Upper lobe of right lung (tissue), 1 donor: ENCODE measurements at regions not wholly inside any gene's neighbourhood (a gene's known extent, or its start where the extent isn't known, plus 50 kb on each side); places are given as distances from the start of the nearest gene placed in this dataset.
A peak's percentile ranks its signal among the peaks of the same experiment; 100 is the strongest.
"Not testable (repeated sequence)": the region's sequence is repeated elsewhere in the genome, so short reads cannot be mapped to it uniquely, and the experiment has no call there.

ENCODE experiments used
- ATAC-seq: fragments of 200-7000 bp; cut with Tn5 transposase; one replicate; pipeline ENCODE4 v1.9.1; 2020; ENCODE audit warnings: mild to moderate bottlenecking, moderate library complexity
- DNase-seq: peaks from one replicate; pipeline ENCODE4 v3.0.0-alpha.2; 2020
- H3K27ac ChIP-seq: fragments of 200-600 bp; one replicate; pipeline ENCODE4 v1.8.0; 2022
- H3K27me3 ChIP-seq: fragments of 200-600 bp; one replicate; pipeline ENCODE4 v1.8.0; 2022; ENCODE audit warnings: mild to moderate bottlenecking
- H3K36me3 ChIP-seq: fragments of 200-600 bp; one replicate; pipeline ENCODE4 v1.8.0; 2022
- H3K4me1 ChIP-seq: fragments of 200-600 bp; one replicate; pipeline ENCODE4 v1.8.0; 2022
- H3K4me3 ChIP-seq: fragments of 200-600 bp; one replicate; pipeline ENCODE4 v1.8.0; 2022; ENCODE audit warnings: mild to moderate bottlenecking
- H3K9me3 ChIP-seq: fragments of 200-600 bp; one replicate; pipeline ENCODE4 v1.8.0; 2022
- intact Hi-C: fragments of 100-400 bp; cut with DNase I; formaldehyde crosslinking; loops from one replicate; pipeline ENCODE4 v1.11.0; 2022
- TF ChIP-seq, protein P1 (sequence below): fragments of 200-600 bp; IDR thresholded peaks from one replicate; pipeline ENCODE4 v1.8.0; 2022; ENCODE audit warnings: antibody characterized with exemption
- donor health status: DM: no; HTN: yes; CAD: no; lungs with severe emphysema.

DNA sequence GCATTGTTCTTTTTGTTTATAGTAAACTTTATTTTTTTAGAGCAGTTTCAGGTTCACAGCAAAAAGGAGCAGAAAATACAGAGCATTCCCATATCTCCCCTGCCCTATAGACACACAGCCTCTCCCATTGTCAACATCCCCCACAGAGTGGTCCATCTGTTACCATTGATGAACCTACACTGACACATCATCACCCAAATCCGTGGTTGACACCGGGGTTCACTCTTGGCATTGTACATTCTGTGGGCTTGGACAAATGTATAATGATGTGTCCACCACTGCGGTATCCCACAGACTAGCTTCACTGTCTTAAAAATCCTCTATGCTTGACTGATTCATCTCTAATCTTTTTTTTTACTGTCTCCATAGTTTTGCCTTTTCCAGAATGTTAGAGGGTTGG is 120.7 kb upstream of the SPATA31C2 start:
- no peak overlapping the region for H3K27ac ChIP-seq
- H3K27me3 ChIP-seq: no peaks in the 10 kb centered on the region
- peaks cover 12% of the 10 kb centered on the region for H3K4me1 ChIP-seq
- intact Hi-C loops: no loop called here
- H3K36me3 ChIP-seq: no peaks in the 10 kb centered on the region
- no peaks in the 10 kb centered on the region for H3K9me3 ChIP-seq
- H3K4me3 ChIP-seq: no peak overlapping the region
- ATAC-seq (no peak), DNase-seq (no peak)
- TF ChIP-seq, protein P1, sequence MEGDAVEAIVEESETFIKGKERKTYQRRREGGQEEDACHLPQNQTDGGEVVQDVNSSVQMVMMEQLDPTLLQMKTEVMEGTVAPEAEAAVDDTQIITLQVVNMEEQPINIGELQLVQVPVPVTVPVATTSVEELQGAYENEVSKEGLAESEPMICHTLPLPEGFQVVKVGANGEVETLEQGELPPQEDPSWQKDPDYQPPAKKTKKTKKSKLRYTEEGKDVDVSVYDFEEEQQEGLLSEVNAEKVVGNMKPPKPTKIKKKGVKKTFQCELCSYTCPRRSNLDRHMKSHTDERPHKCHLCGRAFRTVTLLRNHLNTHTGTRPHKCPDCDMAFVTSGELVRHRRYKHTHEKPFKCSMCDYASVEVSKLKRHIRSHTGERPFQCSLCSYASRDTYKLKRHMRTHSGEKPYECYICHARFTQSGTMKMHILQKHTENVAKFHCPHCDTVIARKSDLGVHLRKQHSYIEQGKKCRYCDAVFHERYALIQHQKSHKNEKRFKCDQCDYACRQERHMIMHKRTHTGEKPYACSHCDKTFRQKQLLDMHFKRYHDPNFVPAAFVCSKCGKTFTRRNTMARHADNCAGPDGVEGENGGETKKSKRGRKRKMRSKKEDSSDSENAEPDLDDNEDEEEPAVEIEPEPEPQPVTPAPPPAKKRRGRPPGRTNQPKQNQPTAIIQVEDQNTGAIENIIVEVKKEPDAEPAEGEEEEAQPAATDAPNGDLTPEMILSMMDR: no peak

DNA sequence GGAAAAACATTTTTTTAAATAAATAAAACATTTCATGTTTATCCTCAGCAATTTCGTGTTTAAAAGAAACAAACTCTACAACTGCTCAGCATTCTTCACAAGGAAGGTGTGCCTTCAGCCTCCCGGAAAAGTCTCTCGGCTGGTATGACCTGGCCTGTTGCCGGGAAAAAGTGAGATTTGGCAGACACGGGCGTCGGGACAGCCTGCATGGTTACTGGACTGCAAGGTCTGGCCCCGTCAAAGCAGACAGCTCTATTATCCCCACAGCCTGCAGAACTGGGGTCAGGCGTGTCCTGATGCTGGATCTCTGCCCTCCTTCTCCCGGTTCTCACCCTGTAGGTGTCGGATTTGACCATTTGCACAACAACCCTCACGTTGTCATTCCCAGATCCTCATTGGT is 120.3 kb upstream of the SPATA31C2 start:
- intact Hi-C loops: no loop called here
- Histone ChIP-seq H3K36me3 (no peaks in the 10 kb centered on the region), H3K4me3 (no peak overlapping the region), H3K9me3 (no peaks in the 10 kb centered on the region), H3K27ac (no peak overlapping the region), H3K4me1 (peaks cover 12% of the 10 kb centered on the region), H3K27me3 (no peaks in the 10 kb centered on the region)
- TF ChIP-seq, protein P1: no peak
- ATAC-seq (peak; percentile 47), DNase-seq (no peak)

DNA sequence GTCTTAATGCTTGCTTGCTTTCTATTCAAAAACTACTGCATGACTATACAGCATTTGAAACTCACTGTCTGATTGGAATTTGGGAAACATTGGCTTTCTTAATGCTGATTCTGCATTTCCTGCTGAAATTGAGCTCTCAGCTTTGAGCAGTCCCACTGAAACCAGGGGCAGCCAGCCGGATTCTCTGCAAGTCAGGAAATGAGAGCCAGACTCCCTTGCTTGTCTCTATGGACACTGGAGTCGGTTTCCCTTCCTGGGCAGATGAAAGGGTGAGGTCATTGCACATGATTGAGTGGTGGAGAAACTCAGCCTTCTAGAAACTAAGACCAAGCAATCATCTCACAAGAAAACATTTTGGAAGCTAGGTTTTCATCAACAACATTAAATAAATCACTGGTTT is 119.7 kb upstream of the SPATA31C2 start:
- intact Hi-C loops: no loop called here
- Histone ChIP-seq H3K9me3 (no peaks in the 10 kb centered on the region), H3K4me3 (no peak overlapping the region), H3K36me3 (no peaks in the 10 kb centered on the region), H3K27me3 (no peaks in the 10 kb centered on the region), H3K27ac (no peak overlapping the region), H3K4me1 (peaks cover 12% of the 10 kb centered on the region)
- ATAC-seq (peak; percentile 82), DNase-seq (no peak)
- TF ChIP-seq, protein P1: no peak

DNA sequence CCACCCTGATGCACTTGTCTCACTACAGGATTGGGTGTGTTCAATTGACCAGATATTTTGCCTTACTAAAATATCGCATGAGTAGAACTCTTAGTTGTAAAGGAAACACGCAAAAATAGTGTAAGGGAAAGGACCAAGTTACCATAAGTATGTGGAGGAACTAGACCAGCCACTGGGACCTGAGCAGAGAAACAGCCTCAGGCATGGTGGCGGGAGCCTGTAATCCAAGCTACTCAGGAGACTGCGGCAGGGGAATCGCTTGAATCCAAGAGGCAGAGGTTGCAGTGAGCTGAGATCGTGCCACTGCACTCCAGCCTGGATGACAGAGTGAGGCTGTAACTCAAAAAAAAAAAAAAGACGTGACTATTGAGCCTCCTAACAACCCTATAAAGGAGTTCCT is 117.9 kb upstream of the SPATA31C2 start:
- no peaks in the 10 kb centered on the region for H3K9me3 ChIP-seq

DNA sequence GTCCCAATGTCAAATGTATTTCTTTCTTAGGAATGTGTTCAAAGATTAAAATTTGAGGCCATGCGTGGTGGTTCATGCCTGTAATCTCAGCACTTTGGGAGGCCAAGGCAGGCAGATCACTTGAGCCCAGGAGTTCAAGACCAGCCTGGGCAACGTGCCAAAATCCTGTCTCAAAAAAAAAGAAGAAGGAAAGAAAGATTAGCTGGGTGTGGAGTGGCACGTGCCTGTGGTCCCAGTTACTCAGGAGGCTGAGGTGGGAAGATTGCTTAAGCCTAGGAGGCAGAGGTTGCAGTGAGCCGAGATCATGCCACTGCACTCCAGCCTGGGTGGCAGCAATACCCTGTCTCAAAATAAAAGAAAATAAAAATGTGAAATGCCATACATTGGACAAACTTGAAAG is 117.5 kb upstream of the SPATA31C2 start:
- intact Hi-C loops, H3K4me3 ChIP-seq, H3K9me3 ChIP-seq, H3K27me3 ChIP-seq, H3K27ac ChIP-seq, H3K36me3 ChIP-seq, DNase-seq, ATAC-seq: not testable (repeated sequence)
- peaks cover 12% of the 10 kb centered on the region for H3K4me1 ChIP-seq

More for the DNA sequence above, 117.9 kb upstream of the SPATA31C2 start:
- Histone ChIP-seq H3K27ac (no peak overlapping the region), H3K4me1 (peaks cover 12% of the 10 kb centered on the region), H3K27me3 (no peaks in the 10 kb centered on the region), H3K4me3 (no peak overlapping the region), H3K36me3 (no peaks in the 10 kb centered on the region)
- TF ChIP-seq, protein P1: no peak
- ATAC-seq (no peak), DNase-seq (no peak)
- intact Hi-C loops: no loop called here

DNA sequence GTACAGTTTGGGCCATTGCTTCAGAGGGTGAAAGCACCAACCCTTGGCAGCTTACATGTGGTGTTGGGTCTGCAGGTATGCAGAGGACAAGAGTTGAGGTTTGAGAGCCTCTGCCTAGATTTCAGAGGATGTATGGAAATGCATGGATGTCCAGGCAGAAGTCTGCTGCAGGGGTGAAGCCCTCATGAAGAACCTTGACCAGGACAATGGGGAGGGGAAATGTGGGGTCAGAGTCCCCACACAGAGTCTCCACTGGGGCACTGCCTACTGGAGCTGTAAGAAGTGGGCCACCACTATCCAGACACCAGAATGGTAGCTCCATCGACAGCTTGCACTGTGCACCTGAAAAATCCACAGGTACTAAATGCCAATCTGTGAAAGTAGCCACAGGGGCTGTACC is 113.6 kb upstream of the SPATA31C2 start:
- H3K36me3 ChIP-seq: no peaks in the 10 kb centered on the region
- no peak overlapping the region for H3K27ac ChIP-seq
- H3K27me3 ChIP-seq: no peaks in the 10 kb centered on the region
- no peak for DNase-seq
- no peaks in the 10 kb centered on the region for H3K4me1 ChIP-seq
- intact Hi-C loops: no loop called here
- TF ChIP-seq, protein P1: no peak
- no peaks in the 10 kb centered on the region for H3K9me3 ChIP-seq
- ATAC-seq: no peak
- H3K4me3 ChIP-seq: no peak overlapping the region
